ENCODE measurements at regions not wholly inside any gene's neighbourhood (a gene's known extent, or its start where the extent isn't known, plus 50 kb on each side); places are given as distances from the start of the nearest gene placed in this dataset.

- POLR2A ChIA-PET = no interaction called here
- Histone ChIP-seq H3K9ac (ENCODE audit: control insufficient read depth, insufficient read depth, low read length) (no peak overlapping the region), H3K27ac (ENCODE audit: control insufficient read depth, insufficient read depth) (no peak overlapping the region), H3K4me1 (ENCODE audit: control insufficient read depth, insufficient read depth, low read length) (no peaks in the 10 kb centered on the region), H3K4me3 (no peak overlapping the region), H3K27me3 (replicated peaks in 1 of 2; ENCODE audit: control insufficient read depth in 2 of 2, insufficient read depth in 2 of 2, low read length in 1 of 2) (no peaks in the 10 kb centered on the region), H3K79me2 (ENCODE audit: control insufficient read depth, insufficient read depth, low read length) (no peaks in the 10 kb centered on the region), H3K4me2 (ENCODE audit: control insufficient read depth, insufficient read depth) (no peak overlapping the region), H3K9me3 (replicated peaks; ENCODE audit: control insufficient read depth, insufficient read depth, low read length) (no peaks in the 10 kb centered on the region), H4K20me1 (ENCODE audit: control insufficient read depth, insufficient read depth) (no peaks in the 10 kb centered on the region), H2AFZ (ENCODE audit: control insufficient read depth, low read depth, low read length) (no peak overlapping the region), H3K36me3 (ENCODE audit: control insufficient read depth in 2 of 2, insufficient read depth in 2 of 2, low read length in 1 of 2) (no peaks in the 10 kb centered on the region)
- FAIRE-seq (no peak), ATAC-seq (no peak), DNase-seq (ENCODE audit: low read depth, low spot score) (no peak)
- TF ChIP-seq NR2C1 (IDR thresholded peaks at IDR 0.05) = no peak
- TF ChIP-seq NR2F1 (conservative IDR thresholded peaks at IDR 0.05) = no peak
- TF ChIP-seq HDAC2 (IDR thresholded peaks at IDR 0.05) = no peak
- WGBS (ENCODE audit: insufficient coverage, insufficient replicate concordance, low lambda C conversion rate, missing lambda C conversion rate) = 0% methylated on average over 1 of the region's 1 CpG
- intact Hi-C loops (cut with micrococcal nuclease; ENCODE audit: unreplicated experiment) (no loop called here), in situ Hi-C loops (cut with MboI) (no loop called here)
- BruUV-seq (replicated peaks) = no TSS peak
- SMC1A ChIA-PET (ENCODE audit: uncharacterized antibody, unreplicated experiment) = no interaction called here
- RAD21 ChIA-PET (ENCODE audit: unreplicated experiment) = interaction anchor here (1.2 to 1.6 kb wide), 2 partner anchors 10 to 52 kb away, joined by 3 read pairs; no protein-coding TSS in a partner anchor
- CTCF ChIA-PET = no interaction called here
Observed at GRCh38 chr5:26572480-26572879, 465.9 kb downstream of the CDH9 start.

GRCh38 chr5:26569929-26570258, 468.5 kb downstream of the CDH9 start:
- RAD21 ChIA-PET (ENCODE audit: unreplicated experiment) = no interaction called here
- SMC1A ChIA-PET (ENCODE audit: uncharacterized antibody, unreplicated experiment) = no interaction called here
- Histone ChIP-seq H4K20me1 (ENCODE audit: control insufficient read depth, insufficient read depth) (no peaks in the 10 kb centered on the region), H2AFZ (ENCODE audit: control insufficient read depth, low read depth, low read length) (no peak overlapping the region), H3K9ac (ENCODE audit: control insufficient read depth, insufficient read depth, low read length) (no peak overlapping the region), H3K4me1 (ENCODE audit: control insufficient read depth, insufficient read depth, low read length) (no peaks in the 10 kb centered on the region), H3K27me3 (replicated peaks in 1 of 2; ENCODE audit: control insufficient read depth in 2 of 2, insufficient read depth in 2 of 2, low read length in 1 of 2) (no peaks in the 10 kb centered on the region), H3K27ac (ENCODE audit: control insufficient read depth, insufficient read depth) (no peak overlapping the region), H3K4me2 (ENCODE audit: control insufficient read depth, insufficient read depth) (no peak overlapping the region), H3K9me3 (replicated peaks; ENCODE audit: control insufficient read depth, insufficient read depth, low read length) (no peaks in the 10 kb centered on the region), H3K36me3 (ENCODE audit: control insufficient read depth in 2 of 2, insufficient read depth in 2 of 2, low read length in 1 of 2) (no peaks in the 10 kb centered on the region), H3K4me3 (no peak overlapping the region), H3K79me2 (ENCODE audit: control insufficient read depth, insufficient read depth, low read length) (no peaks in the 10 kb centered on the region)
- DNase-seq (ENCODE audit: low read depth, low spot score) = no peak
- WGBS (ENCODE audit: insufficient coverage, insufficient replicate concordance, low lambda C conversion rate, missing lambda C conversion rate) = 51% methylated on average over 14 of the region's 14 CpGs
- BruUV-seq (replicated peaks) = no TSS peak
- intact Hi-C loops (cut with micrococcal nuclease; ENCODE audit: unreplicated experiment) = no loop called here
- no peak for ATAC-seq
- POLR2A ChIA-PET = no interaction called here
- no peak for FAIRE-seq
- in situ Hi-C loops (cut with MboI) = no loop called here
- CTCF ChIA-PET = no interaction called here
- no peak for TF ChIP-seq KDM1A (IDR thresholded peaks at IDR 0.05; ENCODE audit: borderline replicate concordance)
- no peak for TF ChIP-seq SUPT20H (IDR thresholded peaks at IDR 0.05; ENCODE audit: borderline replicate concordance, control insufficient read depth, low read depth, low read length)
- no peak for TF ChIP-seq ATF3 (IDR thresholded peaks at IDR 0.05; ENCODE audit: borderline replicate concordance, extremely low read depth, low read depth, low read length)
- no peak for TF ChIP-seq SUZ12 (IDR thresholded peaks at IDR 0.05; ENCODE audit: unreplicated experiment)
- TF ChIP-seq IRF3 (IDR thresholded peaks at IDR 0.05) = no peak
- TF ChIP-seq MAX (IDR thresholded peaks at IDR 0.05; ENCODE audit: low read depth, low read length) = no peak
- TF ChIP-seq ZZZ3 (IDR thresholded peaks at IDR 0.05; ENCODE audit: control insufficient read depth, insufficient read length, low read depth) = no peak
- TF ChIP-seq TAF1 (IDR thresholded peaks at IDR 0.05; ENCODE audit: borderline replicate concordance, low read depth, low read length) = no peak
- TF ChIP-seq POLR2AphosphoS5 (IDR thresholded peaks at IDR 0.05; ENCODE audit: low read length) = no peak
- no peak for TF ChIP-seq SP1 (IDR thresholded peaks at IDR 0.05; ENCODE audit: low read depth, low read length)
- TF ChIP-seq JUND (IDR thresholded peaks at IDR 0.05; ENCODE audit: low read depth, low read length) = no peak
- no peak for TF ChIP-seq SIN3A (IDR thresholded peaks at IDR 0.05; ENCODE audit: low read depth, low read length)
- no peak for TF ChIP-seq ZNF207 (IDR thresholded peaks at IDR 0.05; ENCODE audit: borderline replicate concordance)
- TF ChIP-seq IRF5 (IDR thresholded peaks at IDR 0.05; ENCODE audit: borderline replicate concordance) = no peak
- TF ChIP-seq NBN (IDR thresholded peaks at IDR 0.05) = no peak
